ENCODE measurements at regions not wholly inside any gene's neighbourhood (a gene's known extent, or its start where the extent isn't known, plus 50 kb on each side); places are given as distances from the start of the nearest gene placed in this dataset.

DNA sequence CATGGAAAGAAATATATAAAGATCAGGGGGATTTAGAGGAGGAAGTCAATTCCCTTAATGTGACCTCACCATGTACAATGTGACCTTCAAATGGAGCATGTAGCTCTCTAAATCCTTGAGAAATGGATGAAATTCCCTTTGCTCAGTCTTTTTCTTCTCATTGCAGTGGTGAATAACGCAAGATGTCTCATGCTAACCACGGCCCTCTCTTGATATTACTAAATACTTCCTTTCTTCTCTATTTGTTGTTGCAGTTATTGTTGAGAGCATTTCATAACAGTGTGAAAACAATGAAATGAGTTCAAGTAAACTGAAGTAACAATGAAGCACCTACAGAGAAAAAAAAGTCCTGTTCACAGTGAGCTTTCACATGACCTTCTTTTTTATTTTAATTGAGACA is 55.6 kb downstream of the ZNF281 start:
- Histone ChIP-seq H3K9me3 (ENCODE audit: severe bottlenecking) (no peaks in the 10 kb centered on the region), H3K27me3 (ENCODE audit: insufficient read depth, poor library complexity, severe bottlenecking) (no peaks in the 10 kb centered on the region), H3K4me1 (ENCODE audit: insufficient read depth, poor library complexity, severe bottlenecking) (peaks cover 16% of the 10 kb centered on the region), H3K4me3 (ENCODE audit: severe bottlenecking) (no peak overlapping the region), H3K36me3 (ENCODE audit: low read depth) (no peaks in the 10 kb centered on the region), H3K27ac (ENCODE audit: poor library complexity, severe bottlenecking) (no peak overlapping the region)
- TF ChIP-seq, protein P1, sequence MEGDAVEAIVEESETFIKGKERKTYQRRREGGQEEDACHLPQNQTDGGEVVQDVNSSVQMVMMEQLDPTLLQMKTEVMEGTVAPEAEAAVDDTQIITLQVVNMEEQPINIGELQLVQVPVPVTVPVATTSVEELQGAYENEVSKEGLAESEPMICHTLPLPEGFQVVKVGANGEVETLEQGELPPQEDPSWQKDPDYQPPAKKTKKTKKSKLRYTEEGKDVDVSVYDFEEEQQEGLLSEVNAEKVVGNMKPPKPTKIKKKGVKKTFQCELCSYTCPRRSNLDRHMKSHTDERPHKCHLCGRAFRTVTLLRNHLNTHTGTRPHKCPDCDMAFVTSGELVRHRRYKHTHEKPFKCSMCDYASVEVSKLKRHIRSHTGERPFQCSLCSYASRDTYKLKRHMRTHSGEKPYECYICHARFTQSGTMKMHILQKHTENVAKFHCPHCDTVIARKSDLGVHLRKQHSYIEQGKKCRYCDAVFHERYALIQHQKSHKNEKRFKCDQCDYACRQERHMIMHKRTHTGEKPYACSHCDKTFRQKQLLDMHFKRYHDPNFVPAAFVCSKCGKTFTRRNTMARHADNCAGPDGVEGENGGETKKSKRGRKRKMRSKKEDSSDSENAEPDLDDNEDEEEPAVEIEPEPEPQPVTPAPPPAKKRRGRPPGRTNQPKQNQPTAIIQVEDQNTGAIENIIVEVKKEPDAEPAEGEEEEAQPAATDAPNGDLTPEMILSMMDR (IDR thresholded peaks at IDR 0.05; ENCODE audit: poor library complexity, severe bottlenecking), result no peak
- ATAC-seq (ENCODE audit: low read depth) (0 out of 3 replicates have a peak, but pooled peaks have one; percentile 15), DNase-seq (ENCODE audit: low spot score) (no peak)

DNA sequence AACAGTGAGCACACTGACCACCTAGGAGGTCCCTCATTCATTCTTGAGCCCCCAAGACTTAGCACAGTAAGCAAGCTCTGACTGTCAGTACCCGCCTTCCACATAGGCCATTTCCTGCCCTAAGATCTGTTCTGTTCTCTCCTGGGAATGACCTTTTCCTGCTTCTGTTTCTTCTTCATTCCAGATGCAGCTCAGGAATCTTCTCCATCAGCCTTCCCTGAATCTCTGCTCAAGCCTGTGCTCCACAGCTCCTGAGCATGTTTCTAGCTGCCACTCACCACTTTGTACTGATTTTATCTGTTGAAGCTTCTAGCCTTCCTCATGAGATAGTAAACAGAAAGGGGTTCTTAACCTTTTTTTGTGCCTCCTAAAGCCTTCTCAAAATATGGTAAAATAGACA is 56.6 kb downstream of the ZNF281 start:
- H3K9me3 ChIP-seq (ENCODE audit: severe bottlenecking), result no peaks in the 10 kb centered on the region
- ATAC-seq (ENCODE audit: low read depth) (no peak), DNase-seq (ENCODE audit: low spot score) (no peak)
- H3K36me3 ChIP-seq (ENCODE audit: low read depth), result no peaks in the 10 kb centered on the region
- TF ChIP-seq, protein P1 (IDR thresholded peaks at IDR 0.05; ENCODE audit: poor library complexity, severe bottlenecking), result no peak
- peaks cover 16% of the 10 kb centered on the region for H3K4me1 ChIP-seq (ENCODE audit: insufficient read depth, poor library complexity, severe bottlenecking)
- H3K4me3 ChIP-seq (ENCODE audit: severe bottlenecking), result no peak overlapping the region
- no peak overlapping the region for H3K27ac ChIP-seq (ENCODE audit: poor library complexity, severe bottlenecking)
- no peaks in the 10 kb centered on the region for H3K27me3 ChIP-seq (ENCODE audit: insufficient read depth, poor library complexity, severe bottlenecking)

DNA sequence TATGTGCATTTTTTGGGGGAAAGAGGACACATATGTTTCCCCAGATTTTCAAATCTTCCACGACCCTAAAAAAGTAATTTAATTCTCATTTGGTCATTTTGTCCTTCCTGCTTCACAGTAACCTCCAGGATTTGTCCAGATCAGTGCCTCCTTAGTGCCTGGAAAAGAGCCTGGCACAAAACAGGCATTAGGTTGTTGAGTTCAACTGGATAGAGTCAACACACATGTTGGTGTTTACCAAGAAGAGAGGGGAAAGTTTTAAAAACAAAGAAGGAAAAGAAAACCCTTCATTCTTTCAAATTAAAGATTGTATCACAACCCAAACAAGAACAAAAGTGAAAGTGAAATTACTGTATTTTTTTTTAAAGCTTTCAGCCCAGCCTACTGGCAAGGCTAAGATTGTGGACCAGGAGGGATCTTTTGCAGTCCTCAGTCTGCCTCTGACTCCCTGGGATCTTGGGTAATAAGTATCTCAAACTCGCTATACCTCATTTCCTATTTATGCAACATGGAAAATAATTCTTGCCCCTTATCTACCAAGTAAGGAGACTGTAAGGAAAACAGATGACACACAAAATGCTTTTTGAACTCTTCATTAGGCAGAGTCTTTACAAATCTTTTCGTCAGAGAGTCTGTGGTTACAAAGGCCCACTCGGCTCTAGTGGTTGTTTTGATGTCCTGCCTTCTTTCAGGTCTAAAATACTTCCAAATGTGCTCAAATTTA is 57.8 kb downstream of the ZNF281 start:
- DNase-seq (ENCODE audit: low spot score) (no peak), ATAC-seq (ENCODE audit: low read depth) (peak; percentile 80)
- H3K4me3 ChIP-seq (ENCODE audit: severe bottlenecking), result no peak overlapping the region
- H3K9me3 ChIP-seq (ENCODE audit: severe bottlenecking), result no peaks in the 10 kb centered on the region
- no peaks in the 10 kb centered on the region for H3K27me3 ChIP-seq (ENCODE audit: insufficient read depth, poor library complexity, severe bottlenecking)
- peak overlapping the region; percentile 34 for H3K27ac ChIP-seq (ENCODE audit: poor library complexity, severe bottlenecking)
- TF ChIP-seq, protein P1 (IDR thresholded peaks at IDR 0.05; ENCODE audit: poor library complexity, severe bottlenecking), result no peak
- no peaks in the 10 kb centered on the region for H3K36me3 ChIP-seq (ENCODE audit: low read depth)
- H3K4me1 ChIP-seq (ENCODE audit: insufficient read depth, poor library complexity, severe bottlenecking), result peaks cover 16% of the 10 kb centered on the region

DNA sequence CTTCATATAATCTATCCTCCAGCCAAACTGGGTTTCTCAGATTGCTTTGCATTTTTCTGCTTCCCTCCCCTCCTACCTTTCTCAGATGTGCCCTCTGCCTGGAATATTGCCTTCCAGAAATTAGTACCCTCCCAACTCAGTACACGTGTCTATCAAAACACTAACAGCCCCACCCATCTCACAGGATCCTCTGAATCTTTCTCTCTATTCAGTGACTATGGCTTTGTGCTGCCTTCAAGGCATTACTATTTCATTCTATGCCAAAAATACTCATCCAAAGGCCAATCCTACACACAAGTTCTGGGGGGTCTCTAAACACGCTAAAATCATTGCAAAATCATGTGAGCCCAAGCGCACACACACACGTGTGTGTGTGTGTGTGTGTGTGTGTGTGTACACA is 58.4 kb downstream of the ZNF281 start:
- Histone ChIP-seq H3K27ac (ENCODE audit: poor library complexity, severe bottlenecking) (peak overlapping the region; percentile 34), H3K4me3 (ENCODE audit: severe bottlenecking) (no peak overlapping the region), H3K27me3 (ENCODE audit: insufficient read depth, poor library complexity, severe bottlenecking) (no peaks in the 10 kb centered on the region), H3K9me3 (ENCODE audit: severe bottlenecking) (no peaks in the 10 kb centered on the region), H3K36me3 (ENCODE audit: low read depth) (no peaks in the 10 kb centered on the region), H3K4me1 (ENCODE audit: insufficient read depth, poor library complexity, severe bottlenecking) (peaks cover 16% of the 10 kb centered on the region)
- DNase-seq (ENCODE audit: low spot score) (no peak), ATAC-seq (ENCODE audit: low read depth) (0 out of 3 replicates have a peak, but pooled peaks have one; percentile 22)
- TF ChIP-seq, protein P1 (IDR thresholded peaks at IDR 0.05; ENCODE audit: poor library complexity, severe bottlenecking), result no peak

DNA sequence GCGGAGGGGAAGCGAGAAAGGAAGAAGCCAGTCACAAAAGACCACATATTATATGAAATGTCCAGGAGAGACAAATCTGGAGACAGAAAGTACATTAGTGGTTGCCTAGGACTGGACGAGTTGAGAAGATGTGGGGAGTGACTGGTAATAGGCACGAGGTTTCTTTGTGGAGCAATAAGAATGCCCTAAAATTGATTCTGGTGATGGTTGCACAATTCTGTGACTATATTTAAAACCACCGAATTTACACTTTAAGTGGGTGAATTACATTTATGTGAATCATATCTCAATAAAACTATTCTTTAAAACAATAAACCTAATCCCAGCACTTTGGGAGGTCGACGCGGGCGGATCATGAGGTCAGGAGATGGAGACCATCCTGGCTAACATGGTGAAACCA is 63.1 kb downstream of the ZNF281 start:
- no peaks in the 10 kb centered on the region for H3K27me3 ChIP-seq (ENCODE audit: insufficient read depth, poor library complexity, severe bottlenecking)
- H3K27ac ChIP-seq (ENCODE audit: poor library complexity, severe bottlenecking), result no peak overlapping the region
- H3K9me3 ChIP-seq (ENCODE audit: severe bottlenecking), result no peaks in the 10 kb centered on the region
- H3K4me1 ChIP-seq (ENCODE audit: insufficient read depth, poor library complexity, severe bottlenecking), result peaks cover 4% of the 10 kb centered on the region
- no peak overlapping the region for H3K4me3 ChIP-seq (ENCODE audit: severe bottlenecking)
- H3K36me3 ChIP-seq (ENCODE audit: low read depth), result no peaks in the 10 kb centered on the region
- TF ChIP-seq, protein P1 (IDR thresholded peaks at IDR 0.05; ENCODE audit: poor library complexity, severe bottlenecking), result no peak
- DNase-seq (ENCODE audit: low spot score) (no peak), ATAC-seq (ENCODE audit: low read depth) (no peak)

Data from RWPE2 (cell line).